Esophagus muscularis mucosa (tissue), 4 donors: ENCODE measurements at regions not wholly inside any gene's neighbourhood (a gene's known extent, or its start where the extent isn't known, plus 50 kb on each side); places are given as distances from the start of the nearest gene placed in this dataset.
"Not testable (repeated sequence)": the region's sequence is repeated elsewhere in the genome, so short reads cannot be mapped to it uniquely, and the experiment has no call there.

Experiments
- DNase-seq: peaks from one replicate; pipeline ENCODE4 v3.0.0-alpha.2; 2017; ENCODE audit errors: extremely low spot score
- H3K27ac ChIP-seq, 4 donors: fragments of 200-600 bp; sonication (generic); replicated peaks in 1 of 4; 1 replicate in 3 of 4; 2 replicates in 1 of 4; pipeline ENCODE4 v1.5.1; 2016 to 2019; ENCODE audit warnings: mild to moderate bottlenecking in 1 of 4
- H3K27me3 ChIP-seq, 4 donors: fragments of 200-600 bp; sonication (generic); one replicate each; pipeline versions ENCODE4 v1.5.1 to v1.6.0; 2016 to 2019
- H3K36me3 ChIP-seq, 4 donors: fragments of 200-600 bp; sonication (generic); one replicate each; pipeline ENCODE4 v1.5.1; 2016 to 2019
- H3K4me1 ChIP-seq, 4 donors: fragments of 200-600 bp; sonication (generic); one replicate each; pipeline ENCODE4 v1.5.1; 2016 to 2019
- H3K4me3 ChIP-seq, 4 donors: fragments of 200-600 bp; sonication (generic); 1 replicate in 2 of 4; 2 replicates in 2 of 4; pipeline ENCODE4 v1.5.1; 2016 to 2019; ENCODE audit warnings: mild to moderate bottlenecking in 4 of 4, moderate library complexity in 1 of 4
- H3K9me3 ChIP-seq, 4 donors: fragments of 200-600 bp; sonication (generic); 1 replicate in 3 of 4; 2 replicates in 1 of 4; pipeline ENCODE4 v1.5.1; 2016 to 2019
- CTCF ChIP-seq, 3 experiments: fragments of 200-600 bp in 2 of 3; fragments of 450-650 bp in 1 of 3; sonication (generic) in 2 of 3; IDR thresholded peaks; one replicate each; pipeline ENCODE4 v1.5.1; 2017 to 2019; ENCODE audit warnings: antibody characterized with exemption in 3 of 3, mild to moderate bottlenecking in 2 of 3, moderate library complexity in 1 of 3
- EP300 ChIP-seq: sonication (generic); formaldehyde crosslinking; IDR thresholded peaks from one replicate; pipeline ENCODE4 v1.6.1; 2017; ENCODE audit warnings: antibody characterized with exemption
- POLR2A ChIP-seq: fragments of 450-650 bp; IDR thresholded peaks from one replicate; pipeline ENCODE4 v1.6.1; 2017; ENCODE audit warnings: antibody characterized with exemption, moderate library complexity, mild to moderate bottlenecking, low read depth
- POLR2AphosphoS5 ChIP-seq, 2 donors: sonication (generic); formaldehyde crosslinking; IDR thresholded peaks; one replicate each; pipeline ENCODE4 v1.6.1; 2017; ENCODE audit warnings: antibody characterized with exemption in 2 of 2
- WGBS: methylation state at CpG from one replicate; pipeline ENCODE4 v1.1.5; 2018; 5-methylcytosine and 5-hydroxymethylcytosine counted together
- intact Hi-C: fragments of 100-400 bp; cut with DNase I; formaldehyde crosslinking; loops from one replicate; pipeline ENCODE4 v1.15.1; 2023

GRCh38 chr1:60612790-60613189 is 469.6 kb upstream of the NFIA start:
- H3K4me1 ChIP-seq: no peaks in the 10 kb centered on the region
- H3K36me3 ChIP-seq: no peaks in the 10 kb centered on the region
- no peaks in the 10 kb centered on the region for H3K9me3 ChIP-seq
- WGBS: 90% methylated on average over 4 of the region's 4 CpGs
- intact Hi-C loops: no loop called here
- no peaks in the 10 kb centered on the region for H3K27me3 ChIP-seq
- DNase-seq: no peak
- H3K4me3 ChIP-seq: no peak overlapping the region
- no peak overlapping the region for H3K27ac ChIP-seq
- TF ChIP-seq CTCF (IDR thresholded peaks at IDR 0.05): no peak
- TF ChIP-seq POLR2A: no peak
- no peak for TF ChIP-seq POLR2AphosphoS5 (IDR thresholded peaks at IDR 0.05)

GRCh38 chr1:60606921-60607320 is 475.4 kb upstream of the NFIA start:
- WGBS: 100% methylated on average over 1 of the region's 1 CpG
- H3K27me3 ChIP-seq, H3K27ac ChIP-seq, H3K36me3 ChIP-seq, DNase-seq, H3K4me3 ChIP-seq, intact Hi-C loops, H3K4me1 ChIP-seq: not testable (repeated sequence)
- H3K9me3 ChIP-seq: peaks cover 0 to 12% (median 0%) of the 10 kb centered on the region in 4 donors

- peaks cover 0 to 4% (median 0%) of the 10 kb centered on the region in 4 donors for H3K9me3 ChIP-seq
- no peak for TF ChIP-seq POLR2AphosphoS5 (IDR thresholded peaks at IDR 0.05)
- TF ChIP-seq POLR2A: no peak
- TF ChIP-seq CTCF (IDR thresholded peaks at IDR 0.05): no peak
- no peak for TF ChIP-seq EP300
- no peak overlapping the region for H3K27ac ChIP-seq
- no peak for DNase-seq
- 63% methylated on average over 1 of the region's 1 CpG for WGBS
- H3K36me3 ChIP-seq: no peaks in the 10 kb centered on the region
- H3K27me3 ChIP-seq: no peaks in the 10 kb centered on the region
- no peak overlapping the region for H3K4me3 ChIP-seq
- H3K4me1 ChIP-seq: no peaks in the 10 kb centered on the region
- intact Hi-C loops: no loop called here
These were observed 481.8 kb upstream of the NFIA start for GRCh38 chr1:60600532-60600931.

GRCh38 chr1:60599574-60599973 is 482.8 kb upstream of the NFIA start:
- Histone ChIP-seq H3K27ac (no peak overlapping the region), H3K27me3 (no peaks in the 10 kb centered on the region), H3K4me3 (no peak overlapping the region), H3K4me1 (no peaks in the 10 kb centered on the region), H3K36me3 (no peaks in the 10 kb centered on the region), H3K9me3 (peaks cover 0 to 4% (median 0%) of the 10 kb centered on the region in 4 donors)
- no peak for DNase-seq
- 59% methylated on average over 1 of the region's 1 CpG for WGBS
- TF ChIP-seq CTCF (IDR thresholded peaks at IDR 0.05) (no peak), EP300 (no peak), POLR2A (no peak), POLR2AphosphoS5 (IDR thresholded peaks at IDR 0.05) (no peak)
- intact Hi-C loops: no loop called here

GRCh38 chr1:60598041-60598910 is 484.1 kb upstream of the NFIA start:
- no peak for TF ChIP-seq CTCF (IDR thresholded peaks at IDR 0.05)
- TF ChIP-seq POLR2A: no peak
- no peak for TF ChIP-seq POLR2AphosphoS5 (IDR thresholded peaks at IDR 0.05)
- TF ChIP-seq EP300: no peak
- 80% methylated on average over 5 of the region's 5 CpGs for WGBS
- Histone ChIP-seq H3K4me1 (no peaks in the 10 kb centered on the region), H3K4me3 (no peak overlapping the region), H3K27ac (no peak overlapping the region), H3K36me3 (no peaks in the 10 kb centered on the region), H3K9me3 (peaks cover 0 to 4% (median 0%) of the 10 kb centered on the region in 4 donors), H3K27me3 (no peaks in the 10 kb centered on the region)
- intact Hi-C loops: no loop called here
- no peak for DNase-seq
